Osteocyte (in vitro differentiated cells): ENCODE measurements at regions not wholly inside any gene's neighbourhood (a gene's known extent, or its start where the extent isn't known, plus 50 kb on each side); places are given as distances from the start of the nearest gene placed in this dataset.

Experiments used
- DNase-seq: peaks from one replicate; pipeline ENCODE4 v3.0.0; 2021; ENCODE audit warnings: mixed read lengths; ENCODE audit not compliant: unreplicated experiment; ENCODE audit errors: extremely low spot score
- H3K27ac Mint-ChIP-seq: one replicate; pipeline ENCODE4 v1.8.0; 2021; ENCODE audit warnings: mild to moderate bottlenecking, mixed read lengths; ENCODE audit not compliant: unreplicated experiment
- H3K27me3 Mint-ChIP-seq: one replicate; pipeline ENCODE4 v1.8.0; 2021; ENCODE audit warnings: mixed read lengths; ENCODE audit not compliant: unreplicated experiment
- H3K36me3 Mint-ChIP-seq: one replicate; pipeline ENCODE4 v1.8.0; 2021; ENCODE audit warnings: mixed read lengths; ENCODE audit not compliant: unreplicated experiment
- H3K4me1 Mint-ChIP-seq: one replicate; pipeline ENCODE4 v1.8.0; 2021; ENCODE audit warnings: mixed read lengths; ENCODE audit not compliant: unreplicated experiment
- H3K4me3 Mint-ChIP-seq: one replicate; pipeline ENCODE4 v1.8.0; 2021; ENCODE audit warnings: mild to moderate bottlenecking, moderate library complexity, mixed read lengths; ENCODE audit not compliant: unreplicated experiment
- H3K9me3 Mint-ChIP-seq: one replicate; pipeline ENCODE4 v1.8.0; 2021; ENCODE audit warnings: mixed read lengths; ENCODE audit not compliant: unreplicated experiment
- CTCF ChIP-seq: fragments of 200-600 bp; sonication (generic); IDR thresholded peaks from 2 replicates; pipeline ENCODE4 v1.5.0; 2021; ENCODE audit warnings: antibody characterized with exemption, mild to moderate bottlenecking, moderate library complexity

GRCh38 chr5:52694648-52695047 lies 93.1 kb upstream of the ITGA1 start:
- Mint-ChIP-seq H3K36me3 (no peaks in the 10 kb centered on the region), H3K9me3 (no peaks in the 10 kb centered on the region), H3K4me3 (no peak overlapping the region), H3K27me3 (no peaks in the 10 kb centered on the region), H3K27ac (peak overlapping the region; percentile 4), H3K4me1 (peaks cover 65% of the 10 kb centered on the region)
- TF ChIP-seq CTCF = no peak
- no peak for DNase-seq

DNA sequence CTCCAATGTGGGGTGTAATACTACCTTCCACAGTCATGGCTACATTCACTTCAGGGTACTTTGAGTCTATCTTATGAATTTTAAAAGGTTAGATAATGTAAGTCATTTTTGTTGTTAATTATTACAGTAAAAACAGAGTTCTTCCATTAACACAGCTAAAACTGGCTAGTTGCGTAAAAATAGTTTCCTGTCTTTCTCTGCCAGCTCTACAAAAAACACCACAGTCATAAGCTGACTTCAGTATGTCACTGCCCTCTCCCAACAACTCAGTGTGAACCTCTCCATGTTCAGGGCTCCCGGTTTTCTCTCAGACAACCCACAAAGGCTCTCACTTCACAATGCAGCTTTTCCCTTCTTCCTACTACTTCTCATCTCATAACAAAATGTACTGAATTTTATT lies 84.8 kb upstream of the ITGA1 start:
- DNase-seq = no peak
- Mint-ChIP-seq H3K36me3 (no peaks in the 10 kb centered on the region), H3K27ac (peak overlapping the region; percentile 43), H3K4me3 (no peak overlapping the region), H3K4me1 (peaks cover 17% of the 10 kb centered on the region), H3K9me3 (no peaks in the 10 kb centered on the region), H3K27me3 (no peaks in the 10 kb centered on the region)
- no peak for TF ChIP-seq CTCF

DNA sequence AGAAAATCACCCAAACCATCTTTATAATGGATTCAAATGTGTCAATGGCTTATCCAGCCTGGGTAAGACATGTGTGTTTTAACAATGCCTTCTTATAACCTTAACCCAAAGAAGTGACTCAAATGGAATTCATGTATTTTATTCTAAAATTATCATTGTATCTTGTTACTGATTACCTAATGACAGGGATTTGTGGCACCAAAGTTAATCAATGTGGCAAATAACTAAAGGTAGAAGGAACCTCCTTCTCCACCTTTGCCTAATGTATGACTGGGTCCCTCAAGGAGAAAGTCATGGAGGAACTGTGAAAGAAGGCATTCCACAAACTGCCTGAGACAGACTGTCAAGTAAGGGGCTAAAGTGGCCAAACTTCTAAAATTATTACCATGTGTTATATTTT lies 84.4 kb upstream of the ITGA1 start:
- no peak for DNase-seq
- H3K27ac Mint-ChIP-seq = peak overlapping the region; percentile 43
- H3K4me1 Mint-ChIP-seq = peaks cover 21% of the 10 kb centered on the region
- no peaks in the 10 kb centered on the region for H3K27me3 Mint-ChIP-seq
- no peak for TF ChIP-seq CTCF
- H3K9me3 Mint-ChIP-seq = no peaks in the 10 kb centered on the region
- no peaks in the 10 kb centered on the region for H3K36me3 Mint-ChIP-seq
- H3K4me3 Mint-ChIP-seq = no peak overlapping the region

DNA sequence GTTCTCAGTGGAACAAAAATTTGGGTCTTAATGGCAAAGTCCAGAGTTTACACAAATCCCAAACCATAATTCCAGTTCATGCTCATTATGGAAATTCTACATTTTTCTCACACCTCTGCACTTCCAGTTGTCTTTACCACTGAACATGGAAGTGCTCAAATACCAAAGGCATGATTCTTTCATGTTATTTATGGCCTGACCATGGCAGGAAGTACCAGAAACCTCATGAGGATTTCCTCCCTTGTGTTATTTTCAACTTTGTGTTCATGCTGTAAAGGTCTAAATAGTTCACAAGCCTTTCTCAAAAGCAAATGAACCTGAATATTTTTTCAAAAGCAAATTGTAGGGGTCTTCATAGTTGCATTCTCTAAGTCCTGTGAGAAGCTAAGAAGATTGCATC lies 82.0 kb upstream of the ITGA1 start:
- Mint-ChIP-seq H3K4me1 (peaks cover 43% of the 10 kb centered on the region), H3K27ac (no peak overlapping the region), H3K36me3 (no peaks in the 10 kb centered on the region), H3K4me3 (no peak overlapping the region), H3K27me3 (no peaks in the 10 kb centered on the region), H3K9me3 (no peaks in the 10 kb centered on the region)
- no peak for TF ChIP-seq CTCF
- no peak for DNase-seq

DNA sequence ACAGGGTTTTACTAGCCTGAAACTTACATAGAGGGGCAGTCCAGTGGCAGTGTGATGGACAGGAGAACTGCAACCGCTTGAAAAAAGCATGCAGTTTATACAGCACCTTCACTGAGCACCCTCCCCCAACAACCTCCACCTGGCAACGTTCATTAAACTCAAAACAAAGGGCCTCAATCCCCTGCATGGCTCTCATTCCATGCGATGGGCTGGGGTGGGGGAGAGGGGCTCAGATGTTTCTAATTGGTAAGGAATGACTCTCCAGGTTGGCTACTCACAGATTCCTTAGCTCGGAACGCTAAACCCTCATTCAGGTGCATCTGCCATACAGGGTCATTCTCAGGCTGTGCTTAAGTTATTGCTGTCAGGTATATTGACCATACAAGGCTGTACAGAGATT lies 80.9 kb upstream of the ITGA1 start:
- no peak overlapping the region for H3K4me3 Mint-ChIP-seq
- H3K27me3 Mint-ChIP-seq = no peaks in the 10 kb centered on the region
- DNase-seq = no peak

More for the DNA sequence above, 80.9 kb upstream of the ITGA1 start:
- Mint-ChIP-seq H3K9me3 (no peaks in the 10 kb centered on the region), H3K27ac (no peak overlapping the region), H3K4me1 (peaks cover 54% of the 10 kb centered on the region), H3K36me3 (no peaks in the 10 kb centered on the region)
- TF ChIP-seq CTCF = no peak
